OCI-LY7 (cell line): ENCODE measurements at regions not wholly inside any gene's neighbourhood (a gene's known extent, or its start where the extent isn't known, plus 50 kb on each side); places are given as distances from the start of the nearest gene placed in this dataset.

ENCODE experiments used
- EZH2phosphoT487 ChIP-seq: fragments of 200-600 bp; sonication (generic); IDR thresholded peaks from 2 replicates; pipeline ENCODE4 v1.6.1; 2018; ENCODE audit warnings: low read depth, borderline replicate concordance, mild to moderate bottlenecking, mixed run types, antibody characterized with exemption, low read length, moderate library complexity, mixed read lengths
- TF ChIP-seq, protein P1 (sequence below): fragments of 200-600 bp; sonication (generic); conservative IDR thresholded peaks from 2 replicates; pipeline ENCODE4 v1.5.1; 2014; ENCODE audit warnings: mild to moderate bottlenecking, antibody characterized with exemption, low read length, moderate library complexity, mixed read lengths

DNA sequence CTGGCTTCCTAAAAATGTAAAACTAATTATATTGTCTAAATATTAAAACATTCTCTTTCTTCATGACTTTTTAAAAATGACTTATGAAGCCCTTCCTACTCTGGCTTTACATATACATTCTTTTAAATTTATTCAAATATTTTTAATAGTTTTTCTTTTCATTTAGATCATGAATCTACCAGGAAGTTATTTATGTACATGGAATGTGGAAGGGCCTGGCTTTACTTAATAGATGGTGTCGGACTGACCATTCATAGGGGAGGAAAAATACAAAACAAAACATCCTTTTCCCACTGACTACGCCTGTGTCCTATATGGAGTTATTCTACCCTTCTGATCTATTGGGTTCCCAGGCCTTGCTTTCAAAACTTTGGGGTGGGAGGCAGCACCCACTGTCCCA lies 129.8 kb downstream of the MACROH2A1 start:
- TF ChIP-seq, protein P1, sequence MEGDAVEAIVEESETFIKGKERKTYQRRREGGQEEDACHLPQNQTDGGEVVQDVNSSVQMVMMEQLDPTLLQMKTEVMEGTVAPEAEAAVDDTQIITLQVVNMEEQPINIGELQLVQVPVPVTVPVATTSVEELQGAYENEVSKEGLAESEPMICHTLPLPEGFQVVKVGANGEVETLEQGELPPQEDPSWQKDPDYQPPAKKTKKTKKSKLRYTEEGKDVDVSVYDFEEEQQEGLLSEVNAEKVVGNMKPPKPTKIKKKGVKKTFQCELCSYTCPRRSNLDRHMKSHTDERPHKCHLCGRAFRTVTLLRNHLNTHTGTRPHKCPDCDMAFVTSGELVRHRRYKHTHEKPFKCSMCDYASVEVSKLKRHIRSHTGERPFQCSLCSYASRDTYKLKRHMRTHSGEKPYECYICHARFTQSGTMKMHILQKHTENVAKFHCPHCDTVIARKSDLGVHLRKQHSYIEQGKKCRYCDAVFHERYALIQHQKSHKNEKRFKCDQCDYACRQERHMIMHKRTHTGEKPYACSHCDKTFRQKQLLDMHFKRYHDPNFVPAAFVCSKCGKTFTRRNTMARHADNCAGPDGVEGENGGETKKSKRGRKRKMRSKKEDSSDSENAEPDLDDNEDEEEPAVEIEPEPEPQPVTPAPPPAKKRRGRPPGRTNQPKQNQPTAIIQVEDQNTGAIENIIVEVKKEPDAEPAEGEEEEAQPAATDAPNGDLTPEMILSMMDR: no peak
- TF ChIP-seq EZH2phosphoT487: no peak
